NOMO-1 treated with dmso at 0.1 percent for 144 hours (cell line): ENCODE measurements at regions not wholly inside any gene's neighbourhood (a gene's known extent, or its start where the extent isn't known, plus 50 kb on each side); places are given as distances from the start of the nearest gene placed in this dataset.

Source experiments
- DNase-seq: peaks from one replicate; lab custom pipeline; 2025; ENCODE audit not compliant: unreplicated experiment; lab: John Stamatoyannopoulos, UW

- no peak for DNase-seq
These were observed 214.2 kb upstream of the PCSK2 start for GRCh38 chr20:17012546-17013226.

GRCh38 chr20:17014217-17014616 is 212.6 kb upstream of the PCSK2 start:
- no peak for DNase-seq

GRCh38 chr20:17014756-17015366 is 212.0 kb upstream of the PCSK2 start:
- DNase-seq: no peak

- no peak for DNase-seq
These were observed 209.6 kb upstream of the PCSK2 start for GRCh38 chr20:17017232-17017631.

- no peak for DNase-seq
These were observed 205.4 kb upstream of the PCSK2 start for GRCh38 chr20:17021481-17021880.

- no peak for DNase-seq
These were observed 203.8 kb upstream of the PCSK2 start for GRCh38 chr20:17023036-17023435.

GRCh38 chr20:17023806-17024205 is 203.0 kb upstream of the PCSK2 start:
- DNase-seq: no peak

GRCh38 chr20:17024513-17025119 is 202.2 kb upstream of the PCSK2 start:
- DNase-seq: no peak

GRCh38 chr20:17026346-17026745 is 200.5 kb upstream of the PCSK2 start:
- no peak for DNase-seq

GRCh38 chr20:17029698-17030097 is 197.1 kb upstream of the PCSK2 start:
- DNase-seq: no peak

GRCh38 chr20:17036541-17036940 is 190.3 kb upstream of the PCSK2 start:
- DNase-seq: no peak

- no peak for DNase-seq
These were observed 184.7 kb upstream of the PCSK2 start for GRCh38 chr20:17042122-17042521.

- no peak for DNase-seq
These were observed 183.5 kb upstream of the PCSK2 start for GRCh38 chr20:17043323-17043722.

- DNase-seq: no peak
These were observed 181.9 kb upstream of the PCSK2 start for GRCh38 chr20:17044891-17045290.

- no peak for DNase-seq
These were observed 167.4 kb upstream of the PCSK2 start for GRCh38 chr20:17059465-17059864.

- no peak for DNase-seq
These were observed 165.1 kb upstream of the PCSK2 start for GRCh38 chr20:17061715-17062114.

- DNase-seq: no peak
These were observed 164.1 kb upstream of the PCSK2 start for GRCh38 chr20:17062712-17063111.

GRCh38 chr20:17066902-17067301 is 159.9 kb upstream of the PCSK2 start:
- no peak for DNase-seq

GRCh38 chr20:17068084-17068711 is 158.6 kb upstream of the PCSK2 start:
- no peak for DNase-seq

GRCh38 chr20:17077030-17077429 is 149.8 kb upstream of the PCSK2 start:
- no peak for DNase-seq

GRCh38 chr20:17083738-17084137 is 143.1 kb upstream of the PCSK2 start:
- no peak for DNase-seq

- no peak for DNase-seq
These were observed 141.9 kb upstream of the PCSK2 start for GRCh38 chr20:17084909-17085308.
